CD4-positive, CD25-positive, alpha-beta regulatory T cell (primary cell): ENCODE measurements at regions not wholly inside any gene's neighbourhood (a gene's known extent, or its start where the extent isn't known, plus 50 kb on each side); places are given as distances from the start of the nearest gene placed in this dataset.

ENCODE experiments used
- ATAC-seq, 2 donors: fragments of 150-1000 bp; cut with Tn5 transposase; one replicate each; pipeline ENCODE4 v1.10.0; 2021; ENCODE audit warnings: low read depth in 2 of 2, moderate number of reproducible peaks in 2 of 2, moderate library complexity in 1 of 2
- DNase-seq, 3 donors: peaks; one replicate each; pipeline versions ENCODE4 v3.0.0 to v3.0.0-alpha.2; 2012 to 2022; ENCODE audit warnings: mixed read lengths in 1 of 3
- H3K27ac ChIP-seq: one replicate; pipeline ENCODE4 v1.7.0; 2013; ENCODE audit warnings: mild to moderate bottlenecking, low read length; ENCODE audit not compliant: insufficient read depth, poor library complexity, severe bottlenecking
- H3K27me3 ChIP-seq: one replicate; pipeline ENCODE4 v1.7.0; 2013; ENCODE audit warnings: low read length; ENCODE audit not compliant: control insufficient read depth, insufficient read depth
- H3K36me3 ChIP-seq: one replicate; pipeline ENCODE4 v1.7.0; 2013; ENCODE audit warnings: mild to moderate bottlenecking, low read length, moderate library complexity; ENCODE audit not compliant: control insufficient read depth, insufficient read depth
- H3K4me1 ChIP-seq: 2 replicates; pipeline ENCODE4 v1.7.0; 2013; ENCODE audit warnings: mild to moderate bottlenecking, low read length; ENCODE audit not compliant: insufficient read depth, control insufficient read depth, poor library complexity, severe bottlenecking
- H3K4me3 ChIP-seq: one replicate; pipeline ENCODE4 v1.7.0; 2013; ENCODE audit warnings: low read depth, mild to moderate bottlenecking, low read length, moderate library complexity
- H3K9me3 ChIP-seq, 2 experiments: 1 replicate in 1 of 2; 2 replicates in 1 of 2; pipeline ENCODE4 v1.7.0; 2013; ENCODE audit warnings: low read length in 2 of 2, mild to moderate bottlenecking in 1 of 2, moderate library complexity in 1 of 2; ENCODE audit not compliant: control insufficient read depth in 2 of 2
- H3K27ac Mint-ChIP-seq, 3 donors: one replicate each; pipeline ENCODE4 v1.8.0; 2020 to 2022; ENCODE audit warnings: mild to moderate bottlenecking in 3 of 3, mixed read lengths in 3 of 3, moderate library complexity in 2 of 3
- H3K27me3 Mint-ChIP-seq: one replicate; pipeline ENCODE4 v1.8.0; 2022; ENCODE audit warnings: mild to moderate bottlenecking, mixed read lengths
- H3K36me3 Mint-ChIP-seq: one replicate; pipeline ENCODE4 v1.8.0; 2020; ENCODE audit warnings: mixed read lengths
- H3K4me1 Mint-ChIP-seq, 4 donors: one replicate each; pipeline ENCODE4 v1.8.0; 2020 to 2022; ENCODE audit warnings: mixed read lengths in 4 of 4, mild to moderate bottlenecking in 1 of 4
- H3K4me3 Mint-ChIP-seq, 4 donors: one replicate each; pipeline ENCODE4 v1.8.0; 2020 to 2022; ENCODE audit warnings: mild to moderate bottlenecking in 4 of 4, mixed read lengths in 4 of 4, moderate library complexity in 3 of 4
- H3K9me3 Mint-ChIP-seq, 7 donors: one replicate each; pipeline ENCODE4 v1.8.0; 2020 to 2022; ENCODE audit warnings: mixed read lengths in 7 of 7, mild to moderate bottlenecking in 3 of 7, moderate library complexity in 2 of 7

GRCh38 chr5:105922574-105922973, 1748.2 kb downstream of the EFNA5 start:
- Histone ChIP-seq H3K27ac (no peak overlapping the region), H3K36me3 (no peaks in the 10 kb centered on the region), H3K4me1 (no peaks in the 10 kb centered on the region), H3K4me3 (no peak overlapping the region), H3K9me3 (peaks cover 0 to 3% of the 10 kb centered on the region in 2 experiments), H3K27me3 (no peaks in the 10 kb centered on the region)
- Mint-ChIP-seq H3K27ac (no peak overlapping the region), H3K36me3 (no peaks in the 10 kb centered on the region), H3K4me3 (no peak overlapping the region), H3K27me3 (no peaks in the 10 kb centered on the region), H3K9me3 (peaks cover 0 to 10% (median 7%) of the 10 kb centered on the region in 7 donors), H3K4me1 (no peaks in the 10 kb centered on the region)
- ATAC-seq = no peak
- DNase-seq = no peak

- no peaks in the 10 kb centered on the region for H3K4me1 ChIP-seq
- Mint-ChIP-seq H3K36me3 (no peaks in the 10 kb centered on the region), H3K4me1 (no peaks in the 10 kb centered on the region), H3K27ac (no peak overlapping the region), H3K9me3 (peaks cover 0 to 10% (median 7%) of the 10 kb centered on the region in 7 donors), H3K4me3 (no peak overlapping the region), H3K27me3 (no peaks in the 10 kb centered on the region)
- ATAC-seq = no peak
- no peak for DNase-seq
- H3K27me3 ChIP-seq = no peaks in the 10 kb centered on the region
- H3K4me3 ChIP-seq = no peak overlapping the region
- H3K36me3 ChIP-seq = no peaks in the 10 kb centered on the region
- H3K27ac ChIP-seq = no peak overlapping the region
- H3K9me3 ChIP-seq = peaks cover 0 to 3% of the 10 kb centered on the region in 2 experiments
These were observed 1748.7 kb downstream of the EFNA5 start for GRCh38 chr5:105922080-105922479.

- Histone ChIP-seq H3K9me3 (peaks cover 0 to 3% of the 10 kb centered on the region in 2 experiments), H3K4me3 (no peak overlapping the region), H3K36me3 (no peaks in the 10 kb centered on the region), H3K27me3 (no peaks in the 10 kb centered on the region), H3K4me1 (no peaks in the 10 kb centered on the region), H3K27ac (no peak overlapping the region)
- Mint-ChIP-seq H3K9me3 (peaks cover 0 to 12% (median 6%) of the 10 kb centered on the region in 7 donors), H3K27ac (no peak overlapping the region), H3K4me1 (no peaks in the 10 kb centered on the region), H3K36me3 (no peaks in the 10 kb centered on the region), H3K27me3 (no peaks in the 10 kb centered on the region), H3K4me3 (no peak overlapping the region)
- DNase-seq (no peak), ATAC-seq (no peak)
These were observed 1753.5 kb downstream of the EFNA5 start for GRCh38 chr5:105917189-105917588.

GRCh38 chr5:105907016-105907415, 1763.7 kb downstream of the EFNA5 start:
- Mint-ChIP-seq H3K4me1 (no peaks in the 10 kb centered on the region), H3K36me3 (no peaks in the 10 kb centered on the region), H3K4me3 (no peak overlapping the region)

GRCh38 chr5:105905392-105905791, 1765.3 kb downstream of the EFNA5 start:
- no peak overlapping the region for H3K4me3 ChIP-seq
- no peaks in the 10 kb centered on the region for H3K27me3 ChIP-seq
- no peaks in the 10 kb centered on the region for H3K4me1 ChIP-seq
- ATAC-seq (no peak), DNase-seq (no peak)
- no peaks in the 10 kb centered on the region for H3K9me3 ChIP-seq
- Mint-ChIP-seq H3K27ac (no peak overlapping the region), H3K9me3 (peaks cover 2 to 21% (median 2%) of the 10 kb centered on the region in 7 donors), H3K36me3 (no peaks in the 10 kb centered on the region), H3K27me3 (no peaks in the 10 kb centered on the region), H3K4me1 (no peaks in the 10 kb centered on the region), H3K4me3 (no peak overlapping the region)
- H3K27ac ChIP-seq = no peak overlapping the region
- no peaks in the 10 kb centered on the region for H3K36me3 ChIP-seq

More at GRCh38 chr5:105907016-105907415, 1763.7 kb downstream of the EFNA5 start:
- Histone ChIP-seq H3K9me3 (no peaks in the 10 kb centered on the region), H3K4me1 (no peaks in the 10 kb centered on the region), H3K36me3 (no peaks in the 10 kb centered on the region), H3K27ac (no peak overlapping the region), H3K4me3 (no peak overlapping the region), H3K27me3 (no peaks in the 10 kb centered on the region)
- Mint-ChIP-seq H3K9me3 (peaks cover 0 to 20% (median 2%) of the 10 kb centered on the region in 7 donors), H3K27me3 (no peaks in the 10 kb centered on the region), H3K27ac (no peak overlapping the region)
- DNase-seq = no peak
- no peak for ATAC-seq

- ATAC-seq (no peak), DNase-seq (no peak)
- Histone ChIP-seq H3K36me3 (no peaks in the 10 kb centered on the region), H3K4me1 (no peaks in the 10 kb centered on the region), H3K27ac (no peak overlapping the region), H3K9me3 (no peaks in the 10 kb centered on the region), H3K4me3 (no peak overlapping the region), H3K27me3 (no peaks in the 10 kb centered on the region)
- Mint-ChIP-seq H3K27ac (no peak overlapping the region), H3K9me3 (peaks cover 2 to 33% (median 6%) of the 10 kb centered on the region in 7 donors), H3K36me3 (no peaks in the 10 kb centered on the region), H3K4me1 (no peaks in the 10 kb centered on the region), H3K27me3 (no peaks in the 10 kb centered on the region), H3K4me3 (no peak overlapping the region)
These were observed 1767.7 kb downstream of the EFNA5 start for GRCh38 chr5:105903069-105903468.

- no peaks in the 10 kb centered on the region for H3K36me3 ChIP-seq
These were observed 1771.0 kb downstream of the EFNA5 start for GRCh38 chr5:105899726-105900125.

GRCh38 chr5:105898183-105898582, 1772.6 kb downstream of the EFNA5 start:
- no peaks in the 10 kb centered on the region for H3K36me3 ChIP-seq
- Mint-ChIP-seq H3K4me1 (no peaks in the 10 kb centered on the region), H3K9me3 (peaks cover 0 to 39% (median 6%) of the 10 kb centered on the region in 7 donors), H3K4me3 (no peak overlapping the region), H3K36me3 (no peaks in the 10 kb centered on the region), H3K27me3 (no peaks in the 10 kb centered on the region), H3K27ac (no peak overlapping the region)
- H3K9me3 ChIP-seq = peaks cover 0 to 6% of the 10 kb centered on the region in 2 experiments
- no peak for DNase-seq
- ATAC-seq = no peak
- H3K27ac ChIP-seq = no peak overlapping the region
- no peaks in the 10 kb centered on the region for H3K4me1 ChIP-seq
- no peak overlapping the region for H3K4me3 ChIP-seq
- no peaks in the 10 kb centered on the region for H3K27me3 ChIP-seq

More at GRCh38 chr5:105899726-105900125, 1771.0 kb downstream of the EFNA5 start:
- Histone ChIP-seq H3K9me3 (peaks cover 0 to 6% of the 10 kb centered on the region in 2 experiments), H3K27me3 (no peaks in the 10 kb centered on the region), H3K4me3 (no peak overlapping the region), H3K4me1 (no peaks in the 10 kb centered on the region), H3K27ac (no peak overlapping the region)
- no peak for ATAC-seq
- Mint-ChIP-seq H3K27ac (no peak overlapping the region), H3K27me3 (no peaks in the 10 kb centered on the region), H3K4me1 (no peaks in the 10 kb centered on the region), H3K4me3 (no peak overlapping the region), H3K9me3 (peaks cover under 1 to 41% (median 6%) of the 10 kb centered on the region in 7 donors), H3K36me3 (no peaks in the 10 kb centered on the region)
- no peak for DNase-seq
